Esophagus mucosa (tissue), 1 donor: ENCODE measurements at regions not wholly inside any gene's neighbourhood (a gene's known extent, or its start where the extent isn't known, plus 50 kb on each side); places are given as distances from the start of the nearest gene placed in this dataset.
"Not testable (repeated sequence)": the region's sequence is repeated elsewhere in the genome, so short reads cannot be mapped to it uniquely, and the experiment has no call there.

Experiments
- ATAC-seq: fragments of 200-7000 bp; cut with Tn5 transposase; one replicate; pipeline ENCODE4 v1.9.1; 2020
- donor health status: DM: yes; HTN: yes; CAD: no.

GRCh38 chr5:158477214-158477613 lies 618.3 kb upstream of the CLINT1 start:
- no peak for ATAC-seq

GRCh38 chr5:158473016-158473635 lies 614.2 kb upstream of the CLINT1 start:
- no peak for ATAC-seq

- ATAC-seq: no peak
These were observed 612.6 kb upstream of the CLINT1 start for GRCh38 chr5:158471535-158471924.

GRCh38 chr5:158470764-158471534 lies 612.0 kb upstream of the CLINT1 start:
- ATAC-seq: no peak

- no peak for ATAC-seq
These were observed 609.5 kb upstream of the CLINT1 start for GRCh38 chr5:158468444-158468843.

- ATAC-seq: no peak
These were observed 607.2 kb upstream of the CLINT1 start for GRCh38 chr5:158466191-158466590.

GRCh38 chr5:158465086-158465972 lies 606.4 kb upstream of the CLINT1 start:
- no peak for ATAC-seq

GRCh38 chr5:158464383-158464782 lies 605.4 kb upstream of the CLINT1 start:
- ATAC-seq: no peak

GRCh38 chr5:158463938-158464337 lies 605.0 kb upstream of the CLINT1 start:
- ATAC-seq: no peak

GRCh38 chr5:158463188-158463587 lies 604.2 kb upstream of the CLINT1 start:
- ATAC-seq: no peak

GRCh38 chr5:158462349-158463114 lies 603.6 kb upstream of the CLINT1 start:
- ATAC-seq: no peak

GRCh38 chr5:158461240-158461854 lies 602.4 kb upstream of the CLINT1 start:
- ATAC-seq: no peak

- no peak for ATAC-seq
These were observed 599.1 kb upstream of the CLINT1 start for GRCh38 chr5:158458086-158458485.

- no peak for ATAC-seq
These were observed 597.8 kb upstream of the CLINT1 start for GRCh38 chr5:158456756-158457155.

- no peak for ATAC-seq
These were observed 597.3 kb upstream of the CLINT1 start for GRCh38 chr5:158456241-158456640.

- ATAC-seq: no peak
These were observed 593.2 kb upstream of the CLINT1 start for GRCh38 chr5:158451993-158452672.

GRCh38 chr5:158451203-158451992 lies 592.5 kb upstream of the CLINT1 start:
- no peak for ATAC-seq

GRCh38 chr5:158450751-158451171 lies 591.8 kb upstream of the CLINT1 start:
- no peak for ATAC-seq

- not testable (repeated sequence) for ATAC-seq
These were observed 587.8 kb upstream of the CLINT1 start for GRCh38 chr5:158446761-158447160.

GRCh38 chr5:158439204-158439603 lies 580.3 kb upstream of the CLINT1 start:
- not testable (repeated sequence) for ATAC-seq
